GM23338 (cell line): ENCODE measurements at regions not wholly inside any gene's neighbourhood (a gene's known extent, or its start where the extent isn't known, plus 50 kb on each side); places are given as distances from the start of the nearest gene placed in this dataset.

ENCODE experiments used
- ATAC-seq: fragments of 200-7000 bp; cut with Tn5 transposase; 3 replicates; pipeline ENCODE4 v1.9.1; 2020
- DNase-seq: peaks from one replicate; pipeline ENCODE4 v3.0.0-alpha.2; 2015; ENCODE audit warnings: low spot score
- H2AFZ ChIP-seq: fragments of 200-600 bp; sonication (generic); 2 replicates; pipeline ENCODE4 v1.8.0; 2016; ENCODE audit warnings: antibody characterized with exemption, mild to moderate bottlenecking, moderate library complexity
- H3F3A ChIP-seq: fragments of 200-600 bp; sonication (generic); replicated peaks from 2 replicates; pipeline ENCODE4 v1.8.0; 2017; ENCODE audit warnings: antibody characterized with exemption, mixed run types, low read depth
- H3K27ac ChIP-seq: fragments of 200-600 bp; sonication (generic); 2 replicates; pipeline ENCODE4 v1.6.1; 2016; ENCODE audit warnings: low read depth
- H3K27me3 ChIP-seq: fragments of 200-600 bp; sonication (generic); 2 replicates; pipeline ENCODE4 v1.8.0; 2016; ENCODE audit warnings: mild to moderate bottlenecking, mixed run types, moderate library complexity; ENCODE audit not compliant: insufficient read depth
- H3K36me3 ChIP-seq: fragments of 200-600 bp; sonication (generic); 2 replicates; pipeline ENCODE4 v1.8.0; 2016; ENCODE audit warnings: mild to moderate bottlenecking; ENCODE audit not compliant: insufficient read depth
- H3K4me1 ChIP-seq: fragments of 200-600 bp; sonication (generic); 2 replicates; pipeline ENCODE4 v1.8.0; 2016; ENCODE audit warnings: mild to moderate bottlenecking, moderate library complexity; ENCODE audit not compliant: insufficient read depth
- H3K4me2 ChIP-seq: fragments of 200-600 bp; sonication (generic); 2 replicates; pipeline ENCODE4 v1.7.1; 2017; ENCODE audit warnings: mixed run types
- H3K4me3 ChIP-seq: fragments of 200-600 bp; sonication (generic); 2 replicates; pipeline ENCODE4 v1.6.1; 2016; ENCODE audit warnings: mixed run types
- H3K79me2 ChIP-seq: fragments of 200-600 bp; sonication (generic); replicated peaks from 2 replicates; pipeline ENCODE4 v1.8.0; 2017; ENCODE audit warnings: mild to moderate bottlenecking; ENCODE audit not compliant: insufficient read depth
- H3K9me2 ChIP-seq: fragments of 200-600 bp; sonication (generic); 2 replicates; pipeline ENCODE4 v1.8.0; 2017; ENCODE audit not compliant: insufficient read depth
- H4K20me1 ChIP-seq: fragments of 200-600 bp; sonication (generic); replicated peaks from 2 replicates; pipeline ENCODE4 v1.8.0; 2017; ENCODE audit warnings: mild to moderate bottlenecking; ENCODE audit not compliant: insufficient read depth
- H3K27ac Mint-ChIP-seq: 2 replicates; pipeline ENCODE4 v1.8.0; 2020; ENCODE audit warnings: inconsistent platforms, mild to moderate bottlenecking, moderate library complexity, mixed read lengths
- H3K27me3 Mint-ChIP-seq: 3 replicates; pipeline ENCODE4 v1.8.0; 2022; ENCODE audit warnings: low read depth, mild to moderate bottlenecking, moderate library complexity, mixed read lengths, inconsistent platforms; ENCODE audit not compliant: insufficient read depth, poor library complexity
- H3K36me3 Mint-ChIP-seq: 3 replicates; pipeline ENCODE4 v1.8.0; 2021; ENCODE audit warnings: low read depth, mild to moderate bottlenecking, inconsistent platforms, moderate library complexity, mixed read lengths
- H3K4me1 Mint-ChIP-seq: 3 replicates; pipeline ENCODE4 v1.8.0; 2020; ENCODE audit warnings: mild to moderate bottlenecking, inconsistent platforms, mixed read lengths
- H3K4me3 Mint-ChIP-seq: 3 replicates; pipeline ENCODE4 v1.8.0; 2021; ENCODE audit warnings: moderate library complexity, mild to moderate bottlenecking, inconsistent platforms, mixed read lengths
- H3K9me3 Mint-ChIP-seq: 3 replicates; pipeline ENCODE4 v1.8.0; 2020; ENCODE audit warnings: moderate library complexity, mild to moderate bottlenecking, inconsistent platforms, mixed read lengths
- CREB1 ChIP-seq: fragments of 250-450 bp; sonication (Bioruptor Pico); IDR thresholded peaks from 2 replicates; pipeline ENCODE4 v1.5.0; 2020; ENCODE audit warnings: low read depth, mild to moderate bottlenecking, moderate library complexity
- CTCF ChIP-seq, 2 experiments: fragments of 200-600 bp in 1 of 2; sonication (generic) in 1 of 2; conservative IDR thresholded peaks; 2 replicates each; pipeline versions ENCODE4 v1.5.1 to v1.6.1; 2016 to 2017; ENCODE audit warnings: antibody characterized with exemption in 2 of 2, low read depth in 2 of 2, mild to moderate bottlenecking in 2 of 2, moderate library complexity in 1 of 2
- EZH2 ChIP-seq: fragments of 200-600 bp; sonication (generic); IDR thresholded peaks from one replicate; pipeline ENCODE4 v1.8.0; 2017; ENCODE audit warnings: antibody characterized with exemption, mild to moderate bottlenecking, low read depth; ENCODE audit not compliant: unreplicated experiment
- EZH2phosphoT487 ChIP-seq: fragments of 200-600 bp; sonication (generic); IDR thresholded peaks from one replicate; pipeline ENCODE4 v1.8.1; 2018; ENCODE audit warnings: antibody characterized with exemption; ENCODE audit not compliant: unreplicated experiment
- JUNB ChIP-seq: IDR thresholded peaks from one replicate; pipeline ENCODE4 v1.6.1; 2016; ENCODE audit warnings: antibody characterized with exemption; ENCODE audit not compliant: unreplicated experiment
- NANOG ChIP-seq: IDR thresholded peaks from 2 replicates; pipeline ENCODE4 v1.6.1; 2016; ENCODE audit warnings: antibody characterized with exemption, borderline replicate concordance
- POLR2AphosphoS5 ChIP-seq: IDR thresholded peaks from 2 replicates; pipeline ENCODE4 v1.6.1; 2016; ENCODE audit warnings: antibody characterized with exemption, low read depth
- STAT1 ChIP-seq: IDR thresholded peaks from one replicate; pipeline ENCODE4 v1.6.1; 2016; ENCODE audit warnings: antibody characterized with exemption; ENCODE audit not compliant: unreplicated experiment
- ZNF114 ChIP-seq: fragments of 250-450 bp; sonication (Bioruptor Pico); IDR thresholded peaks from 2 replicates; pipeline ENCODE4 v1.5.0; 2020; ENCODE audit warnings: mild to moderate bottlenecking, moderate library complexity
- ZNF331 ChIP-seq: fragments of 250-450 bp; sonication (Bioruptor Pico); IDR thresholded peaks from 2 replicates; pipeline ENCODE4 v1.5.0; 2020; ENCODE audit warnings: low read depth, mild to moderate bottlenecking, moderate library complexity
- TF ChIP-seq, protein P1 (sequence below): IDR thresholded peaks from 2 replicates; pipeline ENCODE4 v1.6.1; 2016; ENCODE audit warnings: antibody characterized with exemption
- TF ChIP-seq, protein P2 (sequence below): fragments of 250-450 bp; sonication (Bioruptor Pico); IDR thresholded peaks from 2 replicates; pipeline ENCODE4 v1.5.0; 2020; ENCODE audit warnings: mild to moderate bottlenecking, moderate library complexity
- TF ChIP-seq, protein P3 (sequence below): IDR thresholded peaks from one replicate; pipeline ENCODE4 v1.6.1; 2018; ENCODE audit warnings: antibody characterized with exemption; ENCODE audit not compliant: unreplicated experiment

DNA sequence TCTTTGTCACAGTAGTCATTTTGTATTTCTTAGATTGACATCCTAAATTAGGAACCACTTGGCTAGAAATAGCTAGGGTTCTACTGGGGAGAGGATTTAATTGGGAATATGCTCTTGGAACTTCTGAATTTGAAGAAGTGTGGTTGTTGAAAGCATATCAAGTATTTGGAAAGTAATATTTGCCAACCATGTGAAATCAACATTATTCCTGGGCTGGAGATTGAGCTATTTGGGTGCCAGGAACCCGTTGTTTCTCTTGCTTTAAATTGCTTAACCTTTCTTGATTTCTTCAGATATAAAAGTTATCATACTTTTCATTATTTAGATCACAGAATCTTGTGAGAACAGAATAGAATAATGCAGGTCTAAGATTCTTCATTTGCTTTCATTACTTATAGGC lies 178.4 kb upstream of the ELL2 start:
- no peak overlapping the region for H3K4me3 Mint-ChIP-seq
- H3K4me1 Mint-ChIP-seq, result peaks cover 17% of the 10 kb centered on the region
- H3F3A ChIP-seq, result no peaks in the 10 kb centered on the region
- ATAC-seq (no peak), DNase-seq (no peak)
- H3K4me2 ChIP-seq, result no peak overlapping the region
- H3K4me1 ChIP-seq, result peaks cover 18% of the 10 kb centered on the region
- H3K36me3 ChIP-seq, result no peaks in the 10 kb centered on the region
- TF ChIP-seq, protein P1, sequence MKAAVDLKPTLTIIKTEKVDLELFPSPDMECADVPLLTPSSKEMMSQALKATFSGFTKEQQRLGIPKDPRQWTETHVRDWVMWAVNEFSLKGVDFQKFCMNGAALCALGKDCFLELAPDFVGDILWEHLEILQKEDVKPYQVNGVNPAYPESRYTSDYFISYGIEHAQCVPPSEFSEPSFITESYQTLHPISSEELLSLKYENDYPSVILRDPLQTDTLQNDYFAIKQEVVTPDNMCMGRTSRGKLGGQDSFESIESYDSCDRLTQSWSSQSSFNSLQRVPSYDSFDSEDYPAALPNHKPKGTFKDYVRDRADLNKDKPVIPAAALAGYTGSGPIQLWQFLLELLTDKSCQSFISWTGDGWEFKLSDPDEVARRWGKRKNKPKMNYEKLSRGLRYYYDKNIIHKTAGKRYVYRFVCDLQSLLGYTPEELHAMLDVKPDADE, result no peak
- TF ChIP-seq CREB1 (no peak), ZNF331 (no peak), EZH2 (no peak), JUNB (no peak), POLR2AphosphoS5 (no peak), CTCF (conservative IDR thresholded peaks at IDR 0.05; ENCODE audit: low read depth in 2 of 2) (no peak), EZH2phosphoT487 (no peak), NANOG (no peak), ZNF114 (no peak), STAT1 (no peak)
- TF ChIP-seq, protein P2, sequence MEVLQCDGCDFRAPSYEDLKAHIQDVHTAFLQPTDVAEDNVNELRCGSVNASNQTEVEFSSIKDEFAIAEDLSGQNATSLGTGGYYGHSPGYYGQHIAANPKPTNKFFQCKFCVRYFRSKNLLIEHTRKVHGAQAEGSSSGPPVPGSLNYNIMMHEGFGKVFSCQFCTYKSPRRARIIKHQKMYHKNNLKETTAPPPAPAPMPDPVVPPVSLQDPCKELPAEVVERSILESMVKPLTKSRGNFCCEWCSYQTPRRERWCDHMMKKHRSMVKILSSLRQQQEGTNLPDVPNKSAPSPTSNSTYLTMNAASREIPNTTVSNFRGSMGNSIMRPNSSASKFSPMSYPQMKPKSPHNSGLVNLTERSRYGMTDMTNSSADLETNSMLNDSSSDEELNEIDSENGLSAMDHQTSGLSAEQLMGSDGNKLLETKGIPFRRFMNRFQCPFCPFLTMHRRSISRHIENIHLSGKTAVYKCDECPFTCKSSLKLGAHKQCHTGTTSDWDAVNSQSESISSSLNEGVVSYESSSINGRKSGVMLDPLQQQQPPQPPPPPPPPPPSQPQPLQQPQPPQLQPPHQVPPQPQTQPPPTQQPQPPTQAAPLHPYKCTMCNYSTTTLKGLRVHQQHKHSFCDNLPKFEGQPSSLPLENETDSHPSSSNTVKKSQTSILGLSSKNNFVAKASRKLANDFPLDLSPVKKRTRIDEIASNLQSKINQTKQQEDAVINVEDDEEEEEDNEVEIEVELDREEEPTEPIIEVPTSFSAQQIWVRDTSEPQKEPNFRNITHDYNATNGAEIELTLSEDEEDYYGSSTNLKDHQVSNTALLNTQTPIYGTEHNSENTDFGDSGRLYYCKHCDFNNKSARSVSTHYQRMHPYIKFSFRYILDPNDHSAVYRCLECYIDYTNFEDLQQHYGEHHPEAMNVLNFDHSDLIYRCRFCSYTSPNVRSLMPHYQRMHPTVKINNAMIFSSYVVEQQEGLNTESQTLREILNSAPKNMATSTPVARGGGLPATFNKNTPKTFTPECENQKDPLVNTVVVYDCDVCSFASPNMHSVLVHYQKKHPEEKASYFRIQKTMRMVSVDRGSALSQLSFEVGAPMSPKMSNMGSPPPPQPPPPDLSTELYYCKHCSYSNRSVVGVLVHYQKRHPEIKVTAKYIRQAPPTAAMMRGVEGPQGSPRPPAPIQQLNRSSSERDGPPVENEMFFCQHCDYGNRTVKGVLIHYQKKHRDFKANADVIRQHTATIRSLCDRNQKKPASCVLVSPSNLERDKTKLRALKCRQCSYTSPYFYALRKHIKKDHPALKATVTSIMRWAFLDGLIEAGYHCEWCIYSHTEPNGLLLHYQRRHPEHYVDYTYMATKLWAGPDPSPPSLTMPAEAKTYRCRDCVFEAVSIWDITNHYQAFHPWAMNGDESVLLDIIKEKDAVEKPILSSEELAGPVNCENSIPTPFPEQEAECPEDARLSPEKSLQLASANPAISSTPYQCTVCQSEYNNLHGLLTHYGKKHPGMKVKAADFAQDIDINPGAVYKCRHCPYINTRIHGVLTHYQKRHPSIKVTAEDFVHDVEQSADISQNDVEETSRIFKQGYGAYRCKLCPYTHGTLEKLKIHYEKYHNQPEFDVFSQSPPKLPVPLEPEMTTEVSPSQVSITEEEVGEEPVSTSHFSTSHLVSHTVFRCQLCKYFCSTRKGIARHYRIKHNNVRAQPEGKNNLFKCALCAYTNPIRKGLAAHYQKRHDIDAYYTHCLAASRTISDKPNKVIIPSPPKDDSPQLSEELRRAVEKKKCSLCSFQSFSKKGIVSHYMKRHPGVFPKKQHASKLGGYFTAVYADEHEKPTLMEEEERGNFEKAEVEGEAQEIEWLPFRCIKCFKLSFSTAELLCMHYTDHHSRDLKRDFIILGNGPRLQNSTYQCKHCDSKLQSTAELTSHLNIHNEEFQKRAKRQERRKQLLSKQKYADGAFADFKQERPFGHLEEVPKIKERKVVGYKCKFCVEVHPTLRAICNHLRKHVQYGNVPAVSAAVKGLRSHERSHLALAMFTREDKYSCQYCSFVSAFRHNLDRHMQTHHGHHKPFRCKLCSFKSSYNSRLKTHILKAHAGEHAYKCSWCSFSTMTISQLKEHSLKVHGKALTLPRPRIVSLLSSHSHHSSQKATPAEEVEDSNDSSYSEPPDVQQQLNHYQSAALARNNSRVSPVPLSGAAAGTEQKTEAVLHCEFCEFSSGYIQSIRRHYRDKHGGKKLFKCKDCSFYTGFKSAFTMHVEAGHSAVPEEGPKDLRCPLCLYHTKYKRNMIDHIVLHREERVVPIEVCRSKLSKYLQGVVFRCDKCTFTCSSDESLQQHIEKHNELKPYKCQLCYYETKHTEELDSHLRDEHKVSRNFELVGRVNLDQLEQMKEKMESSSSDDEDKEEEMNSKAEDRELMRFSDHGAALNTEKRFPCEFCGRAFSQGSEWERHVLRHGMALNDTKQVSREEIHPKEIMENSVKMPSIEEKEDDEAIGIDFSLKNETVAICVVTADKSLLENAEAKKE (CRISPR knock-in tag), result no peak
- TF ChIP-seq, protein P3, sequence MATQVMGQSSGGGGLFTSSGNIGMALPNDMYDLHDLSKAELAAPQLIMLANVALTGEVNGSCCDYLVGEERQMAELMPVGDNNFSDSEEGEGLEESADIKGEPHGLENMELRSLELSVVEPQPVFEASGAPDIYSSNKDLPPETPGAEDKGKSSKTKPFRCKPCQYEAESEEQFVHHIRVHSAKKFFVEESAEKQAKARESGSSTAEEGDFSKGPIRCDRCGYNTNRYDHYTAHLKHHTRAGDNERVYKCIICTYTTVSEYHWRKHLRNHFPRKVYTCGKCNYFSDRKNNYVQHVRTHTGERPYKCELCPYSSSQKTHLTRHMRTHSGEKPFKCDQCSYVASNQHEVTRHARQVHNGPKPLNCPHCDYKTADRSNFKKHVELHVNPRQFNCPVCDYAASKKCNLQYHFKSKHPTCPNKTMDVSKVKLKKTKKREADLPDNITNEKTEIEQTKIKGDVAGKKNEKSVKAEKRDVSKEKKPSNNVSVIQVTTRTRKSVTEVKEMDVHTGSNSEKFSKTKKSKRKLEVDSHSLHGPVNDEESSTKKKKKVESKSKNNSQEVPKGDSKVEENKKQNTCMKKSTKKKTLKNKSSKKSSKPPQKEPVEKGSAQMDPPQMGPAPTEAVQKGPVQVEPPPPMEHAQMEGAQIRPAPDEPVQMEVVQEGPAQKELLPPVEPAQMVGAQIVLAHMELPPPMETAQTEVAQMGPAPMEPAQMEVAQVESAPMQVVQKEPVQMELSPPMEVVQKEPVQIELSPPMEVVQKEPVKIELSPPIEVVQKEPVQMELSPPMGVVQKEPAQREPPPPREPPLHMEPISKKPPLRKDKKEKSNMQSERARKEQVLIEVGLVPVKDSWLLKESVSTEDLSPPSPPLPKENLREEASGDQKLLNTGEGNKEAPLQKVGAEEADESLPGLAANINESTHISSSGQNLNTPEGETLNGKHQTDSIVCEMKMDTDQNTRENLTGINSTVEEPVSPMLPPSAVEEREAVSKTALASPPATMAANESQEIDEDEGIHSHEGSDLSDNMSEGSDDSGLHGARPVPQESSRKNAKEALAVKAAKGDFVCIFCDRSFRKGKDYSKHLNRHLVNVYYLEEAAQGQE, result no peak
- no peaks in the 10 kb centered on the region for H4K20me1 ChIP-seq
- H3K27me3 Mint-ChIP-seq, result no peaks in the 10 kb centered on the region
- H3K79me2 ChIP-seq, result no peaks in the 10 kb centered on the region
- no peaks in the 10 kb centered on the region for H3K36me3 Mint-ChIP-seq
- no peaks in the 10 kb centered on the region for H3K9me2 ChIP-seq
- H3K27ac Mint-ChIP-seq, result no peak overlapping the region
- H3K27ac ChIP-seq, result no peak overlapping the region
- no peak overlapping the region for H3K4me3 ChIP-seq
- no peak overlapping the region for H2AFZ ChIP-seq
- no peaks in the 10 kb centered on the region for H3K9me3 Mint-ChIP-seq
- H3K27me3 ChIP-seq, result no peaks in the 10 kb centered on the region
